Stimulated activated CD4-positive, alpha-beta T cell treated with anti-CD3 and anti-CD28 coated beads, Interleukin-4, amount 100 ng/mL, for 1 hour (primary cell): ENCODE measurements at regions not wholly inside any gene's neighbourhood (a gene's known extent, or its start where the extent isn't known, plus 50 kb on each side); places are given as distances from the start of the nearest gene placed in this dataset.

ENCODE experiments used
- DNase-seq: peaks from one replicate; pipeline ENCODE4 v3.0.0-alpha.2; 2020

- DNase-seq, result no peak
Measured at GRCh38 chr2:237250599-237250998, 163.4 kb downstream of the COL6A3 start.

DNA sequence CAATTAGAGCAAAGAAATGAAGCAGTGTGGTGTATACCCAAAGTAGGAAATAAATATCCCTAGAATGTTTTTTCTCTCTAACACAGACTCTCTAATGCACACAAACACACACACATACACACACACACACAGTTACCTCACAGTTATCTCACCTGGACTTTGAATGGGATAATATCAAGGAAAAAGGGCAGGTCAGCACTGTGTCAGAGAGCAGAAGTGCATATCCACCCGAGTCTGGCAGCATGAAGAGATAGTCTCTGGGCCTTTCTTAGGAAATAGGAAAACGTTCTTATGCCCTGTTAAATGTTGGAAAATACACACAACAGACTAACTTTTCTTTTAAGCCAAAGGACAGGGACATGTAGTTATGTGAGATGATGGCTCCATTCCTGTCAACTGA, 162.0 kb downstream of the COL6A3 start:
- DNase-seq, result no peak

DNA sequence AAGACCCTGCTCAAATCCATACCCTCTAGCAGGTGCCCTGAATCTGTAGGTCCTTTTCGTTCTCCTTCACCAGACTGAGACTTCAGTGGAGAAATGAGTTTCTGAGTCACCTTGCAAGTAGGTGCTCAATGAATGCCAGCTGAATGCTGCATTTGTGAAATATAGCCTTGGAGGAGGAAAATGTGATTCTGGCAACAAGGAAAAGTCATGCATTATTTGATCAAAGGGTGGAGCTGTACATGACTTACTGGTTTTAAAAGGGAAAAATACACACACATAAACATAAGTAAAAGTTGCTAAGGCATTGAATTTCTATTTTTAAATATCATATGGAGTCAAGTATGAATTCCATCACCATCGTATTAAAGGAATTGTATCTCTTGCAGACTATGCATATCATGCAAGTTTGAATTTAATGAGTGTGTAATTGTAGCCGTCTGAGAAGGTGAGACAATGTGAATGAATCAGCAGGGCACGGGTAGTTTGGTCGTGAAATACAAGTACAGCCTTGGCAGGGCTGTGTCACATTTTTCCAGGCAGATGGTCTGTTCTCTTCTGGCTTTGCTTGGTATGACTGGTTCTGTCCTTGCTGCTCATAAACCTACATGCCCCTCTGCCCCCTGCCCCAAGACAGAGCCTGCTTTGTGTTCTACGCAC, 160.8 kb downstream of the COL6A3 start:
- DNase-seq, result no peak

- no peak for DNase-seq
Measured at GRCh38 chr2:237254369-237254861, 159.5 kb downstream of the COL6A3 start.

- DNase-seq, result no peak
Measured at GRCh38 chr2:237254911-237255578, 158.9 kb downstream of the COL6A3 start.

DNA sequence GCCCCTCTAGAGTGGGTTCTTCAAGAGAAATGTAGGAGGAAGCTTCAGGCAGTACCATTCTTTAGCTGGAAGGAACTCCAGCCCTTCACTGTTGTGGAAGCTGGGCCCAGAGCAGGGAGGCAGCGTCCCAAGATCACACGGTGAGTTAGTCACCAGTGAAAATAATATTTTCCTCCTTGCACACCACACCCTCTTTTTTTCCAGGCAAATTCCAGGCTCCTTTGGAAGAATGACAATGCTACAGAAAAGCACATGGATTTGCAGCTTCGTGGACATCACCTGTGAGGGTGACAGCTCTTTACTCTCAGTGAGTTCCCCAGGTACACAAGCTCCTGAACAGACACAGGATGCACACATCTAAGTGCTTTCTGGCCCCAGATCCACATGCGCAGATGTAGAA, 157.1 kb downstream of the COL6A3 start:
- no peak for DNase-seq

- no peak for DNase-seq
Measured at GRCh38 chr2:237257471-237257951, 156.5 kb downstream of the COL6A3 start.

GRCh38 chr2:237258116-237258515, 155.8 kb downstream of the COL6A3 start:
- DNase-seq, result no peak

DNA sequence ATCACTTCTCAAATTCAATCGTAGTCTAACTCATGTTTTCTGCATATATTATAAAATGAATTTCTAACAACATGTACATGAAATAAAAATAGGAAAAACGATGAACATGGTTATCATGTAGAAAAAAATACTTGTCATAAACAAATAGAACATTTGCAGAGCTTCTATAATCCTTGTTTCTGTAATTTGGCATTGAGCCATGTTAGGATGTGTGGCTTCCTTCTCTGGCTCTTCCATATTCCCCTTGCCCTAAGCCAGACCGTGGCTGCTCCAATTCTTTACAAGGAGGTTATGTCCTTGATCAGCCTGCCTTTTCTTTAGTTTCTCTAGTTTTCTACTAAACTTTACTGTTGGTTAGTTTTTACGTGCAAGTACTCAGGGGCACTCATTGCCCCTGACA, 155.3 kb downstream of the COL6A3 start:
- DNase-seq, result no peak

- DNase-seq, result no peak
Measured at GRCh38 chr2:237259201-237259600, 154.8 kb downstream of the COL6A3 start.

DNA sequence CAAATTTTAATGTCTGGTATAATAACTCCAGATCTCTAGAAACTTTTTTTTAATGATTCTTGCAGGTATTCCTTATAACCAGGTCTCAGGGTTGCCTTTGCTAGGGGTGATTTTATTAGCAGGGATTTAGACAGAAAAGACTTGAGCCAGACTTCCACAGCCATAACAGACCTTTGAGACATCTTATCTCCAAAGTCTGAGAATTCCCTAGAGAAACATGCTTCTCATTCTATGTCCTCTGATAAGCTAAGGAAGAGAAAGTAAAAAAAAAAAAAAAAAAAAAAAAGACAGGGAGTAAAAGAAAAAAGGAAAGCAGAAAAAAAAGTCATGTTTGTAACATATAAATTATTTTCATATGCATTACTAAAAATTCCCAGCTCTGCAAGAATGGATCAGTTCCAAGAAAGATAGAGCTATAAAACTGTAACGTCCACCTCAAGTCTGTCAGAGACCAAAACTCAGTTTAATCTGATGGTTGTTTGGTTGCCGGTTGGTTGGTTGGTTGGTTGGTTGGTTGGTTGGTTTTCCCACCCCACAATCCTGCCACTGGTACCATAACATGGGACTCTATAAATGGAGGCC, 153.8 kb downstream of the COL6A3 start:
- no peak for DNase-seq

GRCh38 chr2:237260686-237261085, 153.3 kb downstream of the COL6A3 start:
- DNase-seq, result no peak

- DNase-seq, result no peak
Measured at GRCh38 chr2:237261327-237261726, 152.6 kb downstream of the COL6A3 start.

GRCh38 chr2:237262838-237263771, 150.9 kb downstream of the COL6A3 start:
- no peak for DNase-seq

- DNase-seq, result no peak
Measured at GRCh38 chr2:237264480-237265219, 149.3 kb downstream of the COL6A3 start.

DNA sequence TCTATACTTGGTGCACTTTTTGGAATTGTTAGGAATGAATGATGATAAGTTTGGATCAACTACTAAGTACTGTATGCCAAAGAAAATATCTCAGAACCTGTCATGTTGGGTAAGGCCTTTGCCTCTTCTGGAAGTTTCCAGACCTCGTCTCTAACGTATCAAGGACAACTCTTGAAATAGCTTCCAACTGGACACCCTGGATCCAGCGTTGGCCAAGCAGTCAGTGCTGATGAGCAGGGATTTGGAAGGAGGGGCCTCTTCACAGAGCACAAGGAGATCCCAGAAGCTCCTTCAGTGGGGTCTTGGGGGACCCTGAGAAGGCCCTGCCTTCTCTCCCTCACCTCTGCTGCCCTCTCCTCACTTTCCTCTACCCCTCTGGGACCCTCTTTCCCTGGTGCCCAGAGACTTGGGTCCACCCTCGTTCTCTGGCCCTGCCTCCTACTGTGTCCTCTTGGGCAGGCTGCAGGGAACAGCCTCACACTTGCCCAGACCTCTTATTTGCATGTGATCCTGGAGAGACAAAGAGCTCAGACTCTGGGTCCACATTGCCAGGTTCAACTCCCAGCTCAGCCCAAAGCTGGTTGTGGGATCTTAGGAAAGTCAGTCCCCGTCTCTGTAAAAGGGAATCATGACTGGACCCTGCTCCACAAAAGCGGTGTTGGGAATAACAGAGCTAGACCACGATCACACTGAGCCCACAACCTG, 145.8 kb downstream of the COL6A3 start:
- no peak for DNase-seq

DNA sequence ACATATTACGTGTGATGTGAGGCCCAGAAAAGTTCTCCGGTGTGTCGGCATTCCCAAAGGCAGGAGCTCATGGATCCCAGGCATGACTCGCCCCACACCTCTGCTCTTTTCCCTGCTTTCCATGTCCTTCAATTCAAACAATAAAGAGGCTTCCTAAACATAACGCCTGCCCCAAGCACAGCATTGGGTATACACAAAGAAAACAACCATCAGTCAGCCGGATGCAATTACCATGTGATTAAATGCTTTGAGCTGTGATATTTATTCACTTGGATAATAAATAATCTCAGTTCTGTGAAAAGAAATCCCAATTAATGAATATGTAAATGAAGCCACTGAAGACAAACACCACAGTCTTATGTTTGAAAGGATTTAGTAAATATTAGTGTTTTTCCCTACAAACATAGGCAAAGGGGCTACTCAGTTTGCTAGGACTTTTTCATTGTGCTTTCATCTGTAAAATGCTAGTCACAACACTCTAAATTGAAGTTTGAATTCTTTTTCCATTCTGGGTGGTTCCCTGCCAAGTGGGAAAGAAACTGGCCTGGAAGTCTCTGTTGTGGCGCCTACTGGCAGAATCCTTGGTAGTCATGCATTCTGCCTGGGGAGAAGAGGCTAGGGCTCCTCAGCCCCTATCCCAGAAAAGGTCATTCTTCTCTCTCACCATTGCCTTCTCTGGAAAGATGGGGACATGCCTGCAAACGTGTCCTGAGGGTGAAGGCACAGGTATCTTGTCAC, 144.7 kb downstream of the COL6A3 start:
- no peak for DNase-seq

GRCh38 chr2:237270520-237270919, 143.4 kb downstream of the COL6A3 start:
- no peak for DNase-seq

- no peak for DNase-seq
Measured at GRCh38 chr2:237271698-237272652, 142.0 kb downstream of the COL6A3 start.
